GM12864 (cell line): ENCODE measurements at regions not wholly inside any gene's neighbourhood (a gene's known extent, or its start where the extent isn't known, plus 50 kb on each side); places are given as distances from the start of the nearest gene placed in this dataset.

Source experiments
- DNase-seq: peaks from one replicate; pipeline ENCODE4 v3.0.0-alpha.2; 2011; ENCODE audit warnings: low read depth
- H3K4me3 ChIP-seq: 2 replicates; pipeline ENCODE4 v1.5.1; 2011; ENCODE audit warnings: mild to moderate bottlenecking, low read depth, low read length, control low read depth
- CTCF ChIP-seq: IDR thresholded peaks from 2 replicates; pipeline ENCODE4 v1.5.1; 2011; ENCODE audit warnings: low read depth, mild to moderate bottlenecking, moderate library complexity, low read length, control low read depth, inconsistent platforms; ENCODE audit errors: missing control alignments

- DNase-seq = no peak
- no peak for TF ChIP-seq CTCF
- no peak overlapping the region for H3K4me3 ChIP-seq
Observed at GRCh38 chr15:97861529-97862260, 98.8 kb upstream of the ARRDC4 start.

GRCh38 chr15:97866959-97867358 lies 93.5 kb upstream of the ARRDC4 start:
- H3K4me3 ChIP-seq = no peak overlapping the region

GRCh38 chr15:97867870-97868269 lies 92.6 kb upstream of the ARRDC4 start:
- no peak for TF ChIP-seq CTCF
- no peak for DNase-seq
- no peak overlapping the region for H3K4me3 ChIP-seq

More at GRCh38 chr15:97866959-97867358, 93.5 kb upstream of the ARRDC4 start:
- DNase-seq = no peak
- no peak for TF ChIP-seq CTCF

GRCh38 chr15:97868981-97869380 lies 91.5 kb upstream of the ARRDC4 start:
- H3K4me3 ChIP-seq = no peak overlapping the region
- DNase-seq = no peak
- TF ChIP-seq CTCF = no peak

- no peak for DNase-seq
- TF ChIP-seq CTCF = no peak
- no peak overlapping the region for H3K4me3 ChIP-seq
Observed at GRCh38 chr15:97870771-97871170, 89.7 kb upstream of the ARRDC4 start.

GRCh38 chr15:97874139-97874538 lies 86.4 kb upstream of the ARRDC4 start:
- H3K4me3 ChIP-seq = no peak overlapping the region
- no peak for DNase-seq
- no peak for TF ChIP-seq CTCF

- H3K4me3 ChIP-seq = no peak overlapping the region
- no peak for TF ChIP-seq CTCF
- no peak for DNase-seq
Observed at GRCh38 chr15:97875025-97875512, 85.4 kb upstream of the ARRDC4 start.
